Osteoblast (primary cell): ENCODE measurements at regions not wholly inside any gene's neighbourhood (a gene's known extent, or its start where the extent isn't known, plus 50 kb on each side); places are given as distances from the start of the nearest gene placed in this dataset.
"Not testable (repeated sequence)": the region's sequence is repeated elsewhere in the genome, so short reads cannot be mapped to it uniquely, and the experiment has no call there.

Experiments
- DNase-seq: peaks from one replicate; pipeline ENCODE4 v3.0.0; 2011; ENCODE audit warnings: low spot score, mixed read lengths; ENCODE audit not compliant: insufficient read length; ENCODE audit errors: missing footprints
- H2AFZ ChIP-seq: 2 replicates; pipeline ENCODE4 v1.6.0; 2011; ENCODE audit warnings: mild to moderate bottlenecking, low read length
- H3K27ac ChIP-seq: 2 replicates; pipeline ENCODE4 v1.5.1; 2011; ENCODE audit warnings: mild to moderate bottlenecking, low read depth, low read length, moderate library complexity
- H3K27me3 ChIP-seq: 2 replicates; pipeline ENCODE4 v1.6.0; 2012; ENCODE audit warnings: mild to moderate bottlenecking, control low read depth, inconsistent platforms, low read length, moderate library complexity; ENCODE audit not compliant: insufficient read depth
- H3K36me3 ChIP-seq: 2 replicates; pipeline ENCODE4 v1.5.1; 2011; ENCODE audit warnings: mild to moderate bottlenecking, low read length, control low read depth, moderate library complexity; ENCODE audit not compliant: insufficient read depth
- H3K4me1 ChIP-seq: 2 replicates; pipeline ENCODE4 v1.5.1; 2011; ENCODE audit warnings: mild to moderate bottlenecking, low read length, control low read depth, moderate library complexity; ENCODE audit not compliant: insufficient read depth
- H3K4me2 ChIP-seq: 2 replicates; pipeline ENCODE4 v1.6.0; 2011; ENCODE audit warnings: mild to moderate bottlenecking, low read length; ENCODE audit not compliant: insufficient read depth
- H3K4me3 ChIP-seq: fragments of 200-600 bp; sonication (generic); 3 replicates; pipeline ENCODE4 v1.5.1; 2012; ENCODE audit warnings: mild to moderate bottlenecking, low read length, inconsistent platforms; ENCODE audit not compliant: insufficient read depth
- H3K79me2 ChIP-seq: 2 replicates; pipeline ENCODE4 v1.6.0; 2012; ENCODE audit warnings: mild to moderate bottlenecking, low read length, control low read depth, inconsistent platforms; ENCODE audit not compliant: insufficient read depth
- H3K9me3 ChIP-seq: 2 replicates; pipeline ENCODE4 v1.5.1; 2011; ENCODE audit warnings: low read depth, low read length, control low read depth
- H4K20me1 ChIP-seq: 2 replicates; pipeline ENCODE4 v1.6.0; 2012; ENCODE audit warnings: mild to moderate bottlenecking, low read length, control low read depth; ENCODE audit not compliant: insufficient read depth
- TF ChIP-seq, protein P1 (sequence below): IDR thresholded peaks from 2 replicates; pipeline ENCODE4 v1.5.1; 2011; ENCODE audit warnings: mild to moderate bottlenecking, low read depth, low read length, moderate library complexity; ENCODE audit errors: extremely low read depth

GRCh38 chr10:28479425-28479865 lies 53.5 kb upstream of the WAC start:
- Histone ChIP-seq H3K27me3 (peaks cover 3% of the 10 kb centered on the region), H3K36me3 (no peaks in the 10 kb centered on the region), H3K4me2 (no peak overlapping the region), H4K20me1 (no peaks in the 10 kb centered on the region), H3K4me1 (no peaks in the 10 kb centered on the region), H3K4me3 (no peak overlapping the region), H3K79me2 (no peaks in the 10 kb centered on the region), H3K9me3 (no peaks in the 10 kb centered on the region), H2AFZ (no peak overlapping the region), H3K27ac (no peak overlapping the region)
- TF ChIP-seq, protein P1, sequence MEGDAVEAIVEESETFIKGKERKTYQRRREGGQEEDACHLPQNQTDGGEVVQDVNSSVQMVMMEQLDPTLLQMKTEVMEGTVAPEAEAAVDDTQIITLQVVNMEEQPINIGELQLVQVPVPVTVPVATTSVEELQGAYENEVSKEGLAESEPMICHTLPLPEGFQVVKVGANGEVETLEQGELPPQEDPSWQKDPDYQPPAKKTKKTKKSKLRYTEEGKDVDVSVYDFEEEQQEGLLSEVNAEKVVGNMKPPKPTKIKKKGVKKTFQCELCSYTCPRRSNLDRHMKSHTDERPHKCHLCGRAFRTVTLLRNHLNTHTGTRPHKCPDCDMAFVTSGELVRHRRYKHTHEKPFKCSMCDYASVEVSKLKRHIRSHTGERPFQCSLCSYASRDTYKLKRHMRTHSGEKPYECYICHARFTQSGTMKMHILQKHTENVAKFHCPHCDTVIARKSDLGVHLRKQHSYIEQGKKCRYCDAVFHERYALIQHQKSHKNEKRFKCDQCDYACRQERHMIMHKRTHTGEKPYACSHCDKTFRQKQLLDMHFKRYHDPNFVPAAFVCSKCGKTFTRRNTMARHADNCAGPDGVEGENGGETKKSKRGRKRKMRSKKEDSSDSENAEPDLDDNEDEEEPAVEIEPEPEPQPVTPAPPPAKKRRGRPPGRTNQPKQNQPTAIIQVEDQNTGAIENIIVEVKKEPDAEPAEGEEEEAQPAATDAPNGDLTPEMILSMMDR: no peak
- no peak for DNase-seq

GRCh38 chr10:28479927-28480627 lies 52.8 kb upstream of the WAC start:
- Histone ChIP-seq H4K20me1 (no peaks in the 10 kb centered on the region), H2AFZ (no peak overlapping the region), H3K27me3 (peaks cover 3% of the 10 kb centered on the region), H3K4me1 (no peaks in the 10 kb centered on the region), H3K4me2 (no peak overlapping the region), H3K4me3 (no peak overlapping the region), H3K27ac (no peak overlapping the region), H3K9me3 (no peaks in the 10 kb centered on the region), H3K79me2 (no peaks in the 10 kb centered on the region), H3K36me3 (no peaks in the 10 kb centered on the region)
- TF ChIP-seq, protein P1: no peak
- DNase-seq: no peak

- DNase-seq: no peak
- H3K27me3 ChIP-seq: peaks cover 3% of the 10 kb centered on the region
- no peaks in the 10 kb centered on the region for H3K79me2 ChIP-seq
- TF ChIP-seq, protein P1: no peak
- no peaks in the 10 kb centered on the region for H3K36me3 ChIP-seq
- no peaks in the 10 kb centered on the region for H3K9me3 ChIP-seq
- no peaks in the 10 kb centered on the region for H3K4me1 ChIP-seq
- no peak overlapping the region for H3K27ac ChIP-seq
- H4K20me1 ChIP-seq: no peaks in the 10 kb centered on the region
- no peak overlapping the region for H3K4me2 ChIP-seq
- no peak overlapping the region for H3K4me3 ChIP-seq
- H2AFZ ChIP-seq: no peak overlapping the region
These were observed 52.3 kb upstream of the WAC start for GRCh38 chr10:28480628-28480965.

DNA sequence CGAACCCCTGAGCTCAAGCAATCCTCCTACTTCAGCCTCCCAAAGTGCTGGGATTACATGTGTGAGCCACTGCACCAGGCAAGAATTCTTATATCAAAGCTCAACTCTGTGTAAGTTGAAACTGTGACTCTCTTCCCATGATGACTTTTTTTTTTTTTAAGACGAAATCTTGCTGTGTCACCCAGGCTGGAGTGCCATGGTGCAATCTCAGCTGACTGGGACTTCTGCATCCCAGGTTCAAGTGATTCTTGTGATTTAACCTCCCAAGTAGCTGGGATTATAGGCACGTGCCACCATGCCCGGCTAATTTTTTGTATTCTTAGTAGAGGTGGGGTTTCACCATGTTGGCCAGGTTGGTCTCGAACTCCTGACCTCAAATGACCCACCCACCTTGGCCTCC lies 51.6 kb upstream of the WAC start:
- H3K27ac ChIP-seq, H3K4me2 ChIP-seq, H3K4me3 ChIP-seq, H4K20me1 ChIP-seq, H3K4me1 ChIP-seq, DNase-seq, H3K79me2 ChIP-seq, H3K36me3 ChIP-seq, H3K9me3 ChIP-seq, H3K27me3 ChIP-seq, H2AFZ ChIP-seq: not testable (repeated sequence)
